Right lobe of liver (tissue), 4 donors: ENCODE measurements at regions not wholly inside any gene's neighbourhood (a gene's known extent, or its start where the extent isn't known, plus 50 kb on each side); places are given as distances from the start of the nearest gene placed in this dataset.

Experiments used
- CTCF ChIP-seq, 4 donors: fragments of 200-600 bp in 3 of 4; fragments of 450-650 bp in 1 of 4; IDR thresholded peaks; one replicate each; pipeline versions ENCODE4 v1.5.1 to v1.8.0; 2016 to 2022; ENCODE audit warnings: antibody characterized with exemption in 4 of 4, mild to moderate bottlenecking in 2 of 4
- POLR2A ChIP-seq: fragments of 450-650 bp; IDR thresholded peaks from one replicate; pipeline ENCODE4 v1.6.1; 2017; ENCODE audit warnings: antibody characterized with exemption, mild to moderate bottlenecking
- donor health status: DM: no; HTN: no; CAD: no.
- donor health status: DM: no; HTN: no; CAD: no.
- donor health status: DM: no; HTN: yes; CAD: no.

- TF ChIP-seq POLR2A = no peak
- no peak for TF ChIP-seq CTCF (IDR thresholded peaks at IDR 0.05)
These were observed 237.6 kb upstream of the CRY1 start for GRCh38 chr12:107330831-107331431.
